ENCODE measurements at regions not wholly inside any gene's neighbourhood (a gene's known extent, or its start where the extent isn't known, plus 50 kb on each side); places are given as distances from the start of the nearest gene placed in this dataset.

- no peak overlapping the region for H3K27ac ChIP-seq (ENCODE audit: low read length)
- H3K27me3 ChIP-seq (ENCODE audit: insufficient read depth, low read length), result no peaks in the 10 kb centered on the region
- H3K4me1 ChIP-seq (ENCODE audit: insufficient read depth, low read length), result no peaks in the 10 kb centered on the region; the same call in 1 of the 2 replicates
- no peak overlapping the region for H3K4me3 ChIP-seq (ENCODE audit: low read length)
- no peaks in the 10 kb centered on the region for H3K36me3 ChIP-seq (ENCODE audit: insufficient read depth, low read depth, low read length)
- no peaks in the 10 kb centered on the region for H3K9me3 ChIP-seq (ENCODE audit: insufficient read depth, low read depth, low read length)
- no peak overlapping the region for H3K9ac ChIP-seq (ENCODE audit: low read depth, low read length)
Observed at GRCh38 chr13:26895808-26896466, 135.4 kb upstream of the GPR12 start.

GRCh38 chr13:26895081-26895807 lies 134.7 kb upstream of the GPR12 start:
- H3K4me3 ChIP-seq (ENCODE audit: low read length), result no peak overlapping the region
- no peaks in the 10 kb centered on the region; the same call in 1 of the 2 replicates for H3K4me1 ChIP-seq (ENCODE audit: insufficient read depth, low read length)
- H3K27me3 ChIP-seq (ENCODE audit: insufficient read depth, low read length), result no peaks in the 10 kb centered on the region
- no peak overlapping the region for H3K27ac ChIP-seq (ENCODE audit: low read length)
- no peaks in the 10 kb centered on the region for H3K36me3 ChIP-seq (ENCODE audit: insufficient read depth, low read depth, low read length)
- no peak overlapping the region for H3K9ac ChIP-seq (ENCODE audit: low read depth, low read length)
- no peaks in the 10 kb centered on the region for H3K9me3 ChIP-seq (ENCODE audit: insufficient read depth, low read depth, low read length)

GRCh38 chr13:26888632-26889031 lies 128.0 kb upstream of the GPR12 start:
- Histone ChIP-seq H3K4me1 (ENCODE audit: insufficient read depth, low read length) (no peaks in the 10 kb centered on the region), H3K36me3 (ENCODE audit: insufficient read depth, low read depth, low read length) (no peaks in the 10 kb centered on the region), H3K27me3 (ENCODE audit: insufficient read depth, low read length) (no peaks in the 10 kb centered on the region), H3K9ac (ENCODE audit: low read depth, low read length) (no peak overlapping the region), H3K9me3 (ENCODE audit: insufficient read depth, low read depth, low read length) (no peaks in the 10 kb centered on the region), H3K4me3 (ENCODE audit: low read length) (no peak overlapping the region), H3K27ac (ENCODE audit: low read length) (no peak overlapping the region)

GRCh38 chr13:26887594-26887993 lies 127.0 kb upstream of the GPR12 start:
- H3K27ac ChIP-seq (ENCODE audit: low read length), result no peak overlapping the region

GRCh38 chr13:26883613-26884257 lies 123.1 kb upstream of the GPR12 start:
- no peaks in the 10 kb centered on the region for H3K9me3 ChIP-seq (ENCODE audit: insufficient read depth, low read depth, low read length)
- no peak overlapping the region for H3K27ac ChIP-seq (ENCODE audit: low read length)
- H3K4me3 ChIP-seq (ENCODE audit: low read length), result no peak overlapping the region
- peaks cover 6% of the 10 kb centered on the region; the same call in 1 of the 2 replicates for H3K4me1 ChIP-seq (ENCODE audit: insufficient read depth, low read length)
- no peaks in the 10 kb centered on the region for H3K36me3 ChIP-seq (ENCODE audit: insufficient read depth, low read depth, low read length)
- no peaks in the 10 kb centered on the region for H3K27me3 ChIP-seq (ENCODE audit: insufficient read depth, low read length)
- H3K9ac ChIP-seq (ENCODE audit: low read depth, low read length), result no peak overlapping the region

More at GRCh38 chr13:26887594-26887993, 127.0 kb upstream of the GPR12 start:
- Histone ChIP-seq H3K9me3 (ENCODE audit: insufficient read depth, low read depth, low read length) (no peaks in the 10 kb centered on the region), H3K4me1 (ENCODE audit: insufficient read depth, low read length) (no peaks in the 10 kb centered on the region), H3K36me3 (ENCODE audit: insufficient read depth, low read depth, low read length) (no peaks in the 10 kb centered on the region), H3K27me3 (ENCODE audit: insufficient read depth, low read length) (no peaks in the 10 kb centered on the region), H3K9ac (ENCODE audit: low read depth, low read length) (no peak overlapping the region), H3K4me3 (ENCODE audit: low read length) (no peak overlapping the region)

GRCh38 chr13:26882731-26883130 lies 122.1 kb upstream of the GPR12 start:
- Histone ChIP-seq H3K36me3 (ENCODE audit: insufficient read depth, low read depth, low read length) (no peaks in the 10 kb centered on the region), H3K4me1 (ENCODE audit: insufficient read depth, low read length) (peaks cover 6% of the 10 kb centered on the region; the same call in 1 of the 2 replicates), H3K9ac (ENCODE audit: low read depth, low read length) (no peak overlapping the region), H3K27me3 (ENCODE audit: insufficient read depth, low read length) (no peaks in the 10 kb centered on the region), H3K27ac (ENCODE audit: low read length) (no peak overlapping the region), H3K4me3 (ENCODE audit: low read length) (no peak overlapping the region), H3K9me3 (ENCODE audit: insufficient read depth, low read depth, low read length) (peaks cover 6% of the 10 kb centered on the region; the same call in 1 of the 2 replicates)

GRCh38 chr13:26881154-26881553 lies 120.6 kb upstream of the GPR12 start:
- no peak overlapping the region for H3K27ac ChIP-seq (ENCODE audit: low read length)
- H3K27me3 ChIP-seq (ENCODE audit: insufficient read depth, low read length), result no peaks in the 10 kb centered on the region
- H3K4me1 ChIP-seq (ENCODE audit: insufficient read depth, low read length), result peaks cover 6% of the 10 kb centered on the region; the same call in 1 of the 2 replicates
- H3K4me3 ChIP-seq (ENCODE audit: low read length), result no peak overlapping the region
- H3K9me3 ChIP-seq (ENCODE audit: insufficient read depth, low read depth, low read length), result peaks cover 13% of the 10 kb centered on the region; the same call in 1 of the 2 replicates
- no peaks in the 10 kb centered on the region for H3K36me3 ChIP-seq (ENCODE audit: insufficient read depth, low read depth, low read length)
- H3K9ac ChIP-seq (ENCODE audit: low read depth, low read length), result no peak overlapping the region

GRCh38 chr13:26880735-26881134 lies 120.1 kb upstream of the GPR12 start:
- Histone ChIP-seq H3K4me3 (ENCODE audit: low read length) (no peak overlapping the region), H3K9me3 (ENCODE audit: insufficient read depth, low read depth, low read length) (peaks cover 17% of the 10 kb centered on the region; the same call in 1 of the 2 replicates), H3K4me1 (ENCODE audit: insufficient read depth, low read length) (peaks cover 6% of the 10 kb centered on the region; the same call in 1 of the 2 replicates), H3K27me3 (ENCODE audit: insufficient read depth, low read length) (no peaks in the 10 kb centered on the region), H3K36me3 (ENCODE audit: insufficient read depth, low read depth, low read length) (no peaks in the 10 kb centered on the region), H3K27ac (ENCODE audit: low read length) (no peak overlapping the region), H3K9ac (ENCODE audit: low read depth, low read length) (no peak overlapping the region)

GRCh38 chr13:26878438-26878837 lies 117.9 kb upstream of the GPR12 start:
- no peaks in the 10 kb centered on the region for H3K36me3 ChIP-seq (ENCODE audit: insufficient read depth, low read depth, low read length)
- H3K27me3 ChIP-seq (ENCODE audit: insufficient read depth, low read length), result no peaks in the 10 kb centered on the region
- no peak overlapping the region for H3K4me3 ChIP-seq (ENCODE audit: low read length)
- H3K9ac ChIP-seq (ENCODE audit: low read depth, low read length), result no peak overlapping the region
- no peak overlapping the region for H3K27ac ChIP-seq (ENCODE audit: low read length)
- H3K9me3 ChIP-seq (ENCODE audit: insufficient read depth, low read depth, low read length), result peaks cover 19% of the 10 kb centered on the region
- H3K4me1 ChIP-seq (ENCODE audit: insufficient read depth, low read length), result peaks cover 12% of the 10 kb centered on the region

GRCh38 chr13:26873386-26873698 lies 112.8 kb upstream of the GPR12 start:
- no peaks in the 10 kb centered on the region for H3K36me3 ChIP-seq (ENCODE audit: insufficient read depth, low read depth, low read length)
- H3K4me3 ChIP-seq (ENCODE audit: low read length), result peak overlapping the region; percentile 28; the same call in 1 of the 2 replicates
- H3K9ac ChIP-seq (ENCODE audit: low read depth, low read length), result no peak overlapping the region
- peaks cover 18% of the 10 kb centered on the region for H3K9me3 ChIP-seq (ENCODE audit: insufficient read depth, low read depth, low read length)
- H3K27me3 ChIP-seq (ENCODE audit: insufficient read depth, low read length), result peaks cover 5% of the 10 kb centered on the region; the same call in 1 of the 2 replicates
- H3K4me1 ChIP-seq (ENCODE audit: insufficient read depth, low read length), result peaks cover 6% of the 10 kb centered on the region
- no peak overlapping the region for H3K27ac ChIP-seq (ENCODE audit: low read length)

- Histone ChIP-seq H3K36me3 (ENCODE audit: insufficient read depth, low read depth, low read length) (no peaks in the 10 kb centered on the region), H3K4me3 (ENCODE audit: low read length) (no peak overlapping the region; the same call in 1 of the 2 replicates), H3K4me1 (ENCODE audit: insufficient read depth, low read length) (peaks cover 6% of the 10 kb centered on the region)
Observed at GRCh38 chr13:26872525-26873385, 112.2 kb upstream of the GPR12 start.

More at GRCh38 chr13:26872525-26873385, 112.2 kb upstream of the GPR12 start:
- no peak overlapping the region for H3K27ac ChIP-seq (ENCODE audit: low read length)
- peaks cover 11% of the 10 kb centered on the region; the same call in 1 of the 2 replicates for H3K27me3 ChIP-seq (ENCODE audit: insufficient read depth, low read length)
- H3K9ac ChIP-seq (ENCODE audit: low read depth, low read length), result no peak overlapping the region
- peaks cover 13% of the 10 kb centered on the region for H3K9me3 ChIP-seq (ENCODE audit: insufficient read depth, low read depth, low read length)

Data from iPS-20b (cell line).